ENCODE measurements at regions not wholly inside any gene's neighbourhood (a gene's known extent, or its start where the extent isn't known, plus 50 kb on each side); places are given as distances from the start of the nearest gene placed in this dataset.

- no peaks in the 10 kb centered on the region for H3K9me3 ChIP-seq (ENCODE audit: control insufficient read depth in 1 of 2, insufficient read depth in 1 of 2, low read depth in 1 of 2, low read length in 2 of 2)
- H3K9me2 ChIP-seq (ENCODE audit: insufficient read depth), result no peaks in the 10 kb centered on the region
- RAD21 ChIA-PET (ENCODE audit: low non-redundant PET in 1 of 2, low total read pairs in 2 of 2, uncharacterized antibody in 2 of 2, unreplicated experiment in 2 of 2), result no interaction called here
- no peak overlapping the region for H3K4me2 ChIP-seq (ENCODE audit: low read length)
- H3K9ac ChIP-seq (ENCODE audit: low read length), result no peak overlapping the region
- TF ChIP-seq EGR1 (IDR thresholded peaks at IDR 0.05; ENCODE audit: low read depth) (no peak), YY1 (IDR thresholded peaks at IDR 0.05; ENCODE audit: extremely low read depth, insufficient replicate concordance, low read depth, low read length) (no peak), REST (IDR thresholded peaks at IDR 0.05; ENCODE audit: low read depth) (no peak), ZFX (IDR thresholded peaks at IDR 0.05) (no peak), CTCF (IDR thresholded peaks at IDR 0.05 in 2 of 3, conservative IDR thresholded peaks at IDR 0.05 in 1 of 3; ENCODE audit: borderline replicate concordance in 1 of 3, insufficient read depth in 1 of 3, low read depth in 2 of 3, low read length in 2 of 3) (no peak), POLR2A (IDR thresholded peaks at IDR 0.05; ENCODE audit: borderline replicate concordance, extremely low read depth, insufficient read depth, insufficient read length) (no peak), ELF1 (IDR thresholded peaks at IDR 0.05; ENCODE audit: borderline replicate concordance, low read depth) (no peak), FOSL1 (IDR thresholded peaks at IDR 0.05; ENCODE audit: low read depth) (no peak), ATF3 (IDR thresholded peaks at IDR 0.05) (no peak), SIN3A (IDR thresholded peaks at IDR 0.05; ENCODE audit: low read depth) (no peak), CBX3 (IDR thresholded peaks at IDR 0.05; ENCODE audit: low read depth) (no peak), EZH2 (IDR thresholded peaks at IDR 0.05) (no peak), MAX (IDR thresholded peaks at IDR 0.05) (no peak), CEBPB (IDR thresholded peaks at IDR 0.05; ENCODE audit: low read depth) (no peak), POLR2AphosphoS5 (IDR thresholded peaks at IDR 0.05; ENCODE audit: low read depth, low read length) (no peak), SRF (IDR thresholded peaks at IDR 0.05; ENCODE audit: low read depth) (no peak)
- no peak overlapping the region for H3K27ac ChIP-seq (ENCODE audit: low read depth, low read length)
- H3K4me1 ChIP-seq (ENCODE audit: control insufficient read depth in 1 of 2, insufficient read depth in 2 of 2, low read length in 2 of 2), result no peaks in the 10 kb centered on the region
- DNase-seq (ENCODE audit: low read depth, low spot score) (no peak), ATAC-seq (no peak)
- POLR2A ChIA-PET, result no interaction called here
- H3K4me3 ChIP-seq (replicated peaks in 1 of 2; ENCODE audit: low read depth in 1 of 2, low read length in 2 of 2), result no peak overlapping the region
- H3K36me3 ChIP-seq (ENCODE audit: control insufficient read depth in 1 of 2, insufficient read depth in 2 of 2, low read length in 2 of 2), result no peaks in the 10 kb centered on the region
- no TSS peak for BruUV-seq (replicated peaks)
- intact Hi-C loops (cut with micrococcal nuclease), result no loop called here
- no peaks in the 10 kb centered on the region for H4K20me1 ChIP-seq (ENCODE audit: insufficient read depth)
- H3K27me3 ChIP-seq (ENCODE audit: insufficient read depth, low read length), result peaks cover 24% of the 10 kb centered on the region
- CTCF ChIA-PET, result no interaction called here
- no peaks in the 10 kb centered on the region for H3K79me2 ChIP-seq (ENCODE audit: insufficient read depth, low read length)
- H2AFZ ChIP-seq (ENCODE audit: low read depth, low read length, poor library complexity, severe bottlenecking), result no peak overlapping the region
Measured at GRCh38 chr2:67646714-67647333, 249.7 kb downstream of the ETAA1 start.

Measured in HCT116 (cell line).